Ovary (tissue), 3 donors: ENCODE measurements at regions not wholly inside any gene's neighbourhood (a gene's known extent, or its start where the extent isn't known, plus 50 kb on each side); places are given as distances from the start of the nearest gene placed in this dataset.
"Not testable (repeated sequence)": the region's sequence is repeated elsewhere in the genome, so short reads cannot be mapped to it uniquely, and the experiment has no call there.

ENCODE experiments used
- EP300 ChIP-seq: sonication (generic); formaldehyde crosslinking; IDR thresholded peaks from one replicate; pipeline ENCODE4 v1.6.1; 2017; ENCODE audit warnings: antibody characterized with exemption
- POLR2A ChIP-seq: fragments of 450-650 bp; IDR thresholded peaks from one replicate; pipeline ENCODE4 v1.6.1; 2017; ENCODE audit warnings: antibody characterized with exemption, mild to moderate bottlenecking, moderate library complexity
- TF ChIP-seq, protein P1 (sequence below), 3 donors: fragments of 450-650 bp in 2 of 3; fragments of 200-600 bp in 1 of 3; IDR thresholded peaks; one replicate each; pipeline versions ENCODE4 v1.5.1 to v1.8.0; 2016 to 2022; ENCODE audit warnings: antibody characterized with exemption in 3 of 3, mild to moderate bottlenecking in 1 of 3
- donor health status: DM: no; HTN: no; CAD: no.

DNA sequence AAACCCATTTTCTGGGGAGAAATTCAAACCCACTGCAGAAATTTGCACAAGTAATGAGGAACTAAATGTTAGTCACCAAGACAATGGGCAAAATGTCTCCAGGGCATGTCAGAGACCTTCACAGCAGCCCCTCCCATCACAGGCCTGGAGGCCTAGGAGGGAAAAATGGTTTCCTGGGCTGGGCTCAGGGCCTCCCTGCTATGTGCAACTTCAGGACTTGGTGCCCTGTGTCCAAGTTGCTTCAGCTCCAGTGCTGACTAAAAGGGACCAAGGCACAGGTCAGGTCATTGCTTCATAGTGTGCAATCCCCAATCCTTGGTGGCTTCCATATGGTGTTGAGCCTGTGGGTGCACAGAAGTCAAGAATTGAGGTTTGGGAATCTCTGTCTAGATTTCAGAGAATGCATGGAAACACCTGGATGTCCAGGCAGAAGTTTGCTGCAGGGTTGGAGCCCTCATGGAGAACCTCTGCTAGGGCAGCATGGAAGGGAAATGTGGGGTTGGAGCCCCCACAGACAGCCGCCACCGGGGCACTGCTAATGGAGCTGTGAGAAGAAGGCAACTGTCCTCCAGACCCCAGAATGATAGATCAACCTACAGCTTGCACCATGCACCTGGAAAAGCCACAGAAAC is 358.2 kb upstream of the C1orf174 start:
- not testable (repeated sequence) for TF ChIP-seq POLR2A, EP300
- TF ChIP-seq, protein P1, sequence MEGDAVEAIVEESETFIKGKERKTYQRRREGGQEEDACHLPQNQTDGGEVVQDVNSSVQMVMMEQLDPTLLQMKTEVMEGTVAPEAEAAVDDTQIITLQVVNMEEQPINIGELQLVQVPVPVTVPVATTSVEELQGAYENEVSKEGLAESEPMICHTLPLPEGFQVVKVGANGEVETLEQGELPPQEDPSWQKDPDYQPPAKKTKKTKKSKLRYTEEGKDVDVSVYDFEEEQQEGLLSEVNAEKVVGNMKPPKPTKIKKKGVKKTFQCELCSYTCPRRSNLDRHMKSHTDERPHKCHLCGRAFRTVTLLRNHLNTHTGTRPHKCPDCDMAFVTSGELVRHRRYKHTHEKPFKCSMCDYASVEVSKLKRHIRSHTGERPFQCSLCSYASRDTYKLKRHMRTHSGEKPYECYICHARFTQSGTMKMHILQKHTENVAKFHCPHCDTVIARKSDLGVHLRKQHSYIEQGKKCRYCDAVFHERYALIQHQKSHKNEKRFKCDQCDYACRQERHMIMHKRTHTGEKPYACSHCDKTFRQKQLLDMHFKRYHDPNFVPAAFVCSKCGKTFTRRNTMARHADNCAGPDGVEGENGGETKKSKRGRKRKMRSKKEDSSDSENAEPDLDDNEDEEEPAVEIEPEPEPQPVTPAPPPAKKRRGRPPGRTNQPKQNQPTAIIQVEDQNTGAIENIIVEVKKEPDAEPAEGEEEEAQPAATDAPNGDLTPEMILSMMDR (IDR thresholded peaks at IDR 0.05) = not testable (repeated sequence)
